ENCODE measurements at regions not wholly inside any gene's neighbourhood (a gene's known extent, or its start where the extent isn't known, plus 50 kb on each side); places are given as distances from the start of the nearest gene placed in this dataset.

- TF ChIP-seq CTCF (IDR thresholded peaks at IDR 0.05; ENCODE audit: borderline replicate concordance, extremely low read depth, low read length, poor library complexity, severe bottlenecking) (no peak), EZH2 (IDR thresholded peaks at IDR 0.05; ENCODE audit: borderline replicate concordance, low read depth, low read length, severe bottlenecking) (no peak)
These were observed 344.2 kb downstream of the LPIN1 start for GRCh38 chr2:12090590-12090989.
